ENCODE measurements at regions not wholly inside any gene's neighbourhood (a gene's known extent, or its start where the extent isn't known, plus 50 kb on each side); places are given as distances from the start of the nearest gene placed in this dataset.

DNA sequence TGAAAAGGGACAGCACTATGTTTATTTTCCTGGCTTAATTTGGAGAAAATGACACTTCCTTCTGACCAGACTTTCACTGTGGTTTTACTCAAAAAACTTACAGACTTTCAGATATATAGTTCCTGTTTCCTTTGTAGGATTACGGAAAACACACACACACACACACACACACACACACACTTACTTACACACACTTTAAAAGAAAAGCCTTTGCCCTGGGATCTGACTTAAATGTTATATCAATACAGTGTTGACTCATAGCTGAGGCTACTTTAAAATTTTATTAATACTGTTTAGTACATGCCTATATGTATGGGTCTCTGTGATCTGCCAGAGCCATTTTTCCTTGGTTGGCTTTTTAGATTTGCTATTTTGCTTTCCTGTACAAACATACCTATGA is 758.3 kb downstream of the DNAH5 start:
- Histone ChIP-seq H4K20me1 (replicated peaks in 1 of 2; ENCODE audit: control insufficient read depth in 1 of 2, insufficient read depth in 2 of 2, low read length in 2 of 2) (no peaks in the 10 kb centered on the region), H3K9ac (replicated peaks in 1 of 4; ENCODE audit: extremely low read depth in 1 of 4, low read depth in 3 of 4, low read length in 3 of 4) (no peak overlapping the region), H3K14ac (ENCODE audit: insufficient read length) (no peak overlapping the region), H2BK12ac (ENCODE audit: low read depth, low read length) (no peak overlapping the region), H3K23ac (ENCODE audit: insufficient read length) (no peak overlapping the region), H3K9me3 (ENCODE audit: insufficient read depth in 2 of 2, low read depth in 1 of 2, low read length in 1 of 2) (no peaks in the 10 kb centered on the region), H3K79me2 (ENCODE audit: control insufficient read depth in 1 of 2, insufficient read depth in 2 of 2, low read length in 2 of 2) (no peaks in the 10 kb centered on the region), H3K27ac (ENCODE audit: low read depth, low read length) (no peak overlapping the region), H2BK120ac (replicated peaks; ENCODE audit: low read depth, low read length) (no peak overlapping the region), H2BK15ac (ENCODE audit: low read length) (no peak overlapping the region), H4K8ac (ENCODE audit: extremely low read depth, insufficient read depth, low read length) (no peak overlapping the region), H4K91ac (replicated peaks; ENCODE audit: insufficient read length, low read length) (no peak overlapping the region), H3K4ac (replicated peaks; ENCODE audit: insufficient read length, low read depth, low read length) (no peak overlapping the region), H3K79me1 (ENCODE audit: low read depth, low read length) (no peaks in the 10 kb centered on the region), H2BK5ac (ENCODE audit: low read depth, low read length) (no peak overlapping the region), H2AFZ (ENCODE audit: low read length) (no peak overlapping the region), H2BK20ac (ENCODE audit: low read length) (no peak overlapping the region), H3K4me1 (replicated peaks in 1 of 4; ENCODE audit: control insufficient read depth in 3 of 4, insufficient read depth in 4 of 4, low read length in 3 of 4) (no peaks in the 10 kb centered on the region), H3K27me3 (replicated peaks in 1 of 4; ENCODE audit: control insufficient read depth in 3 of 4, extremely low read depth in 1 of 4, insufficient read depth in 3 of 4, low read length in 3 of 4) (no peaks in the 10 kb centered on the region), H3K4me2 (ENCODE audit: insufficient read depth in 1 of 2, low read depth in 2 of 2, low read length in 2 of 2) (no peak overlapping the region), H3K36me3 (ENCODE audit: control insufficient read depth in 2 of 4, insufficient read depth in 4 of 4, low read length in 3 of 4) (no peaks in the 10 kb centered on the region), H3K18ac (ENCODE audit: extremely low read depth, low read length) (no peak overlapping the region), H2AK5ac (ENCODE audit: low read depth, low read length) (no peak overlapping the region), H3K56ac (replicated peaks; ENCODE audit: insufficient read length, low read depth, low read length) (no peak overlapping the region), H4K5ac (ENCODE audit: insufficient read length, low read depth, low read length) (no peak overlapping the region), H3K4me3 (ENCODE audit: extremely low read depth in 1 of 4, insufficient read depth in 2 of 4, low read depth in 3 of 4, low read length in 4 of 4) (no peak overlapping the region), H3K23me2 (ENCODE audit: low read depth, low read length) (no peaks in the 10 kb centered on the region)
- FAIRE-seq (no peak), DNase-seq (ENCODE audit: low read depth in 1 of 2, low spot score in 2 of 2) (no peak)
- 81% methylated on average over 1 of the region's 1 CpG; no CpG with 5 or more reads in 1 of the 2 experiments for WGBS, 2 experiments (ENCODE audit: extremely low coverage in 1 of 2, insufficient coverage in 1 of 2, insufficient read length in 1 of 2, insufficient replicate concordance in 2 of 2, low coverage in 1 of 2, low lambda C conversion rate in 2 of 2, missing lambda C conversion rate in 1 of 2)
- POLR2A ChIA-PET (ENCODE audit: partially characterized antibody): no interaction called here
- TF ChIP-seq, protein P1, sequence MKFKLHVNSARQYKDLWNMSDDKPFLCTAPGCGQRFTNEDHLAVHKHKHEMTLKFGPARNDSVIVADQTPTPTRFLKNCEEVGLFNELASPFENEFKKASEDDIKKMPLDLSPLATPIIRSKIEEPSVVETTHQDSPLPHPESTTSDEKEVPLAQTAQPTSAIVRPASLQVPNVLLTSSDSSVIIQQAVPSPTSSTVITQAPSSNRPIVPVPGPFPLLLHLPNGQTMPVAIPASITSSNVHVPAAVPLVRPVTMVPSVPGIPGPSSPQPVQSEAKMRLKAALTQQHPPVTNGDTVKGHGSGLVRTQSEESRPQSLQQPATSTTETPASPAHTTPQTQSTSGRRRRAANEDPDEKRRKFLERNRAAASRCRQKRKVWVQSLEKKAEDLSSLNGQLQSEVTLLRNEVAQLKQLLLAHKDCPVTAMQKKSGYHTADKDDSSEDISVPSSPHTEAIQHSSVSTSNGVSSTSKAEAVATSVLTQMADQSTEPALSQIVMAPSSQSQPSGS (IDR thresholded peaks at IDR 0.05; ENCODE audit: low read length): no peak
- TF ChIP-seq TBP (IDR thresholded peaks at IDR 0.05; ENCODE audit: low read depth, low read length) (no peak), SIX5 (IDR thresholded peaks at IDR 0.05; ENCODE audit: low read depth, low read length) (no peak)
- CTCF ChIA-PET (ENCODE audit: partially characterized antibody): no interaction called here

Measured in H1 (cell line).